Common myeloid progenitor, CD34-positive (primary cell): ENCODE measurements at regions not wholly inside any gene's neighbourhood (a gene's known extent, or its start where the extent isn't known, plus 50 kb on each side); places are given as distances from the start of the nearest gene placed in this dataset.

ENCODE experiments used
- CTCF ChIA-PET: fragments of 350-600 bp; sonication (Branson Sonifier 250); formaldehyde crosslinking; loops from one replicate; lab custom pipeline; 2021; ENCODE audit warnings: antibody characterized with exemption; lab: Charles Lee
- POLR2A ChIA-PET: fragments of 350-600 bp; sonication (Branson Sonifier 250); formaldehyde crosslinking; loops from one replicate; lab custom pipeline; 2021; ENCODE audit warnings: antibody characterized with exemption; lab: Charles Lee
- DNase-seq, 3 donors: peaks; one replicate each; pipeline versions ENCODE4 v3.0.0 to v3.0.0-alpha.2; 2013
- H3K27ac ChIP-seq, 2 experiments: 1 replicate in 1 of 2; 2 replicates in 1 of 2; pipeline ENCODE4 v1.7.0; 2013; ENCODE audit warnings: inconsistent platforms in 2 of 2, low read length in 2 of 2, mild to moderate bottlenecking in 2 of 2, low read depth in 1 of 2, moderate library complexity in 1 of 2; ENCODE audit not compliant: severe bottlenecking in 2 of 2, insufficient read depth in 1 of 2, poor library complexity in 1 of 2
- H3K27me3 ChIP-seq, 5 experiments: replicated peaks in 2 of 5; 1 replicate in 3 of 5; 2 replicates in 2 of 5; pipeline versions ENCODE4 v1.6.1 to v1.7.0; 2013; ENCODE audit warnings: low read length in 4 of 5, mild to moderate bottlenecking in 2 of 5, moderate library complexity in 2 of 5, inconsistent platforms in 1 of 5; ENCODE audit not compliant: insufficient read depth in 5 of 5, control insufficient read depth in 4 of 5
- H3K36me3 ChIP-seq, 4 experiments: 1 replicate in 2 of 4; 2 replicates in 2 of 4; pipeline versions ENCODE4 v1.6.1 to v1.7.0; 2013; ENCODE audit warnings: low read length in 3 of 4, control low read depth in 1 of 4, mild to moderate bottlenecking in 1 of 4; ENCODE audit not compliant: control insufficient read depth in 4 of 4, insufficient read depth in 4 of 4
- H3K4me1 ChIP-seq, 4 experiments: 1 replicate in 3 of 4; 2 replicates in 1 of 4; pipeline versions ENCODE4 v1.6.1 to v1.7.1; 2013; ENCODE audit warnings: low read length in 3 of 4, mild to moderate bottlenecking in 3 of 4, control low read depth in 1 of 4, inconsistent platforms in 1 of 4, moderate library complexity in 1 of 4; ENCODE audit not compliant: control insufficient read depth in 4 of 4, insufficient read depth in 4 of 4; ENCODE audit errors: control extremely low read depth in 1 of 4
- H3K4me3 ChIP-seq, 7 experiments: 1 replicate in 4 of 7; 2 replicates in 3 of 7; pipeline versions ENCODE4 v1.5.1 to v1.7.0; 2013; ENCODE audit warnings: mild to moderate bottlenecking in 7 of 7, low read length in 6 of 7, moderate library complexity in 6 of 7, inconsistent platforms in 2 of 7, low read depth in 2 of 7, control low read depth in 1 of 7; ENCODE audit not compliant: insufficient read depth in 4 of 7, control insufficient read depth in 1 of 7; ENCODE audit errors: extremely low read depth in 1 of 7
- H3K9me3 ChIP-seq, 5 experiments: 1 replicate in 4 of 5; 2 replicates in 1 of 5; pipeline versions ENCODE4 v1.6.1 to v1.7.1; 2013; ENCODE audit warnings: low read length in 4 of 5, mild to moderate bottlenecking in 2 of 5, inconsistent platforms in 1 of 5, low read depth in 1 of 5, moderate library complexity in 1 of 5; ENCODE audit not compliant: control insufficient read depth in 4 of 5, insufficient read depth in 2 of 5; ENCODE audit errors: control extremely low read depth in 1 of 5
- WGBS: methylation state at CpG from one replicate; pipeline ENCODE4 v1.1.5; 2013; ENCODE audit not compliant: insufficient coverage; 5-methylcytosine and 5-hydroxymethylcytosine counted together

DNA sequence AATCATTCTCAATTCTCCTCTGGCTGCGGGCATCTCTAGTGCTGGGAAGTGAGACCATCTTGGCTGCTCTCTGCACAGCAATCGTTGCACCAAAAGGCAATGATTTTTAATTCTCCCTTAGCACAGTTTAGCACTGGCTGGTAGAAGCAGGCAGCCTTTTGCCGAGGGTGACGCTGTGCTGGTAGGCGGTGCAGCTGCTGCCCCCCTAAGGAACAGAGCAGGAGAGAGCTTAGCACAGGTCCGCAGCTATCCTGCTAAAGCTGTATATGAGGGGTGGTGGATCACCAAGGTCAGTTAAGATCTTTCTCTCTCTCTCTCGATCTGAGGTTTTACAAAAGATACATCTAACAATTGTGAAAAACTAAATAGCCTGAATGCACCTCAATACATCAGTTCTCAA lies 390.1 kb downstream of the GATA3 start:
- Histone ChIP-seq H3K4me1 (no peaks in the 10 kb centered on the region), H3K27ac (no peak overlapping the region), H3K36me3 (no peaks in the 10 kb centered on the region), H3K27me3 (peaks cover 0 to 7% (median 0%) of the 10 kb centered on the region in 5 experiments), H3K4me3 (no peak overlapping the region), H3K9me3 (no peaks in the 10 kb centered on the region)
- WGBS = 9% methylated on average over 6 of the region's 7 CpGs
- peak; percentile 45 to 57 (median 55) for DNase-seq
- ChIA-PET CTCF (interaction anchor here (1.0 to 1.8 kb wide), 5 partner anchors 13 to 384 kb away, joined by 3 to 6 read pairs (median 4); no protein-coding TSS in a partner anchor), POLR2A (no interaction called here)

- ChIA-PET CTCF (interaction anchor here (1.0 to 1.4 kb wide), 3 partner anchors 13 to 385 kb away, joined by 4 to 7 read pairs (median 5); no protein-coding TSS in a partner anchor), POLR2A (no interaction called here)
- WGBS = no CpG with 5 or more reads among the region's 1 CpG
- peaks cover 0 to 7% (median 0%) of the 10 kb centered on the region in 5 experiments for H3K27me3 ChIP-seq
- H3K4me3 ChIP-seq = no peak overlapping the region
- H3K4me1 ChIP-seq = no peaks in the 10 kb centered on the region
- no peak for DNase-seq
- no peak overlapping the region for H3K27ac ChIP-seq
- no peaks in the 10 kb centered on the region for H3K9me3 ChIP-seq
- H3K36me3 ChIP-seq = no peaks in the 10 kb centered on the region
Measured at GRCh38 chr10:8445353-8445752, 390.9 kb downstream of the GATA3 start.

DNA sequence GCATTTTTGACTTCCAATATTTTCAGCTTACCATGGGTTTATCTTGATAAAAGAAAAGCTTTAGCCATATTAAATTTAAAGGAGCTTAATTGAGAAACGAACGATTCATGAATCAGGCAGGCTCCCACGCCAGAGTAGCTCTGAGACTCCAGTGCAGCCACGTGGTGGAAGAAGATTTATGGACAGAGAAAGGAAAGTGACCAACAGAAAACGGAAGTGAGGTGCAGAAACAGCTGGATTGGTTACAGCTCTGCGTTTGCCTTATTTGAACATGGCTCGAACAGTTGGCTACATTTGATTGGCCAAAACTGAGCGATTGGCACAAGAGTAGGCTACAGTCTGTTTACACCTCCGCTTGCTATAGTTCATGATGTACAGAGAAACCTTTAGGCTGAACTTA lies 395.4 kb downstream of the GATA3 start:
- Histone ChIP-seq H3K9me3 (no peaks in the 10 kb centered on the region), H3K27ac (no peak overlapping the region), H3K27me3 (peaks cover 0 to 7% (median 0%) of the 10 kb centered on the region in 5 experiments), H3K4me3 (no peak overlapping the region), H3K36me3 (no peaks in the 10 kb centered on the region), H3K4me1 (peaks cover 0 to 11% (median 1%) of the 10 kb centered on the region in 4 experiments)
- ChIA-PET CTCF (interaction anchor here (0.8 to 2.9 kb wide), 3 partner anchors 9 to 397 kb away, joined by 4 to 10 read pairs (median 4); no protein-coding TSS in a partner anchor), POLR2A (no interaction called here)
- DNase-seq = peak in 2 of 3 donors; percentile 22 to 39
- 51% methylated on average over 7 of the region's 9 CpGs for WGBS

DNA sequence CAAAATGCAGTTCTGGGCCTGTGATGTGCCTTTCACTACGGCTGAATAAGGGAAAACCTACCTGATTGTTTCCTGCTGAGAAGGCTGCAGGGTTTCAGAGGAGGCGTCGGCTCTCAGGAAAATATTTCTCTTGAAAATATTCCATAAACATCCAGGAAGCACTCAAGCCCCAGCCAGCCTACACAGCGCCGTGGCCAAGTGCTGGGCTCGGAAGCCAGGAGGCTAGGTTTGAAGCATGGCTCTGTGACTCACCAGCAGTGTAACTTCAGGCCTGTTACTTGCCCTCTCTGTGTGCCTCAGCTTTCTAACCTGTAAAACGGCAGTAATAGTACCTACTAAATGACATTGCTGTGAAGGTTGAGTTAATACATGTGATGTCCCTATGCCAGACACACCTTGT lies 399.1 kb downstream of the GATA3 start:
- Histone ChIP-seq H3K4me1 (peaks cover 0 to 11% (median 1%) of the 10 kb centered on the region in 4 experiments), H3K27me3 (no peaks in the 10 kb centered on the region), H3K9me3 (peaks cover 0 to 7% (median 3%) of the 10 kb centered on the region in 5 experiments), H3K36me3 (no peaks in the 10 kb centered on the region), H3K27ac (no peak overlapping the region), H3K4me3 (no peak overlapping the region)
- no peak for DNase-seq
- CTCF ChIA-PET = interaction anchor here (1.0 kb wide), 1 partner anchor 11 kb away, joined by 3 read pairs; no protein-coding TSS in a partner anchor
- 36% methylated on average over 3 of the region's 7 CpGs for WGBS
- POLR2A ChIA-PET = no interaction called here

DNA sequence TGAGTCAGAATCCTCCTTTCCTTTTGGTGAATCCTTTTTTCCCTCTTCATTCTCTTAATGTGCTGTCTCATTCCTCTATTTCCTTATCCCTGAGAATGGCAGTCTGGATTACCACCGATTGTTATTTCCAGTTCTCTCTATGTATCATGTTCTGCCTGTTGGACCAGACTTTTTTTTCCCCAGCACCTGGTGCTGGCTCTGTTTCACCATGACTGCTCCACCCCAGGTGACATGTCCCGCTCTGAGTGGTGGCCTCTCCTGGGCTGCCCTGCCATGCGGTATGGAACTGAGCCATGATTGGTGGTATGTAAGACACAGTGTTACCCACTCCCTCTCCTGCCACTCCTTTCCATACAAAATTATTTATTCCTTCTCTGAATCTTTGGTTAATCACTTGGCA lies 399.9 kb downstream of the GATA3 start:
- POLR2A ChIA-PET = no interaction called here
- Histone ChIP-seq H3K4me3 (no peak overlapping the region), H3K27ac (no peak overlapping the region), H3K27me3 (no peaks in the 10 kb centered on the region), H3K9me3 (peaks cover 0 to 7% (median 3%) of the 10 kb centered on the region in 5 experiments), H3K36me3 (no peaks in the 10 kb centered on the region), H3K4me1 (peaks cover 0 to 11% (median 1%) of the 10 kb centered on the region in 4 experiments)
- no peak for DNase-seq
- CTCF ChIA-PET = no interaction called here
- WGBS = 100% methylated on average over 3 of the region's 3 CpGs

GRCh38 chr10:8455181-8455580 lies 400.7 kb downstream of the GATA3 start:
- H3K27ac ChIP-seq = no peak overlapping the region
- no peak overlapping the region for H3K4me3 ChIP-seq
- peaks cover 0 to 7% (median 3%) of the 10 kb centered on the region in 5 experiments for H3K9me3 ChIP-seq
- H3K4me1 ChIP-seq = peaks cover 0 to 11% (median 1%) of the 10 kb centered on the region in 4 experiments
- ChIA-PET POLR2A (no interaction called here), CTCF (interaction anchor here (0.6 to 1.4 kb wide), 2 partner anchors 17 to 583 kb away, joined by 4 read pairs; no protein-coding TSS in a partner anchor)
- H3K27me3 ChIP-seq = no peaks in the 10 kb centered on the region
- DNase-seq = peak in 1 of 3 donors; percentile 21
- H3K36me3 ChIP-seq = no peaks in the 10 kb centered on the region

GRCh38 chr10:8456386-8456785 lies 401.9 kb downstream of the GATA3 start:
- Histone ChIP-seq H3K4me3 (no peak overlapping the region), H3K27me3 (no peaks in the 10 kb centered on the region), H3K36me3 (no peaks in the 10 kb centered on the region), H3K9me3 (peaks cover 0 to 7% (median 3%) of the 10 kb centered on the region in 5 experiments), H3K4me1 (peaks cover 0 to 11% (median 1%) of the 10 kb centered on the region in 4 experiments), H3K27ac (no peak overlapping the region)
- WGBS = 100% methylated on average over 1 of the region's 3 CpGs
- DNase-seq = no peak
- POLR2A ChIA-PET = no interaction called here
- CTCF ChIA-PET = interaction anchor here (1.4 to 1.6 kb wide), 2 partner anchors 10 to 18 kb away, joined by 4 read pairs; no protein-coding TSS in a partner anchor
